HG03135 (cell line): ENCODE measurements at regions not wholly inside any gene's neighbourhood (a gene's known extent, or its start where the extent isn't known, plus 50 kb on each side); places are given as distances from the start of the nearest gene placed in this dataset.
A peak's percentile ranks its signal among the peaks of the same experiment; 100 is the strongest.
"Not testable (repeated sequence)": the region's sequence is repeated elsewhere in the genome, so short reads cannot be mapped to it uniquely, and the experiment has no call there.

Experiments used
- ATAC-seq: cut with Tn5 transposase; IDR thresholded peaks from one replicate; pipeline ENCODE4 v1.9.1; 2021; ENCODE audit warnings: mild to moderate bottlenecking, moderate library complexity; ENCODE audit not compliant: unreplicated experiment

GRCh38 chr1:4210043-4210442 is 310.0 kb upstream of the C1orf174 start:
- no peak for ATAC-seq

DNA sequence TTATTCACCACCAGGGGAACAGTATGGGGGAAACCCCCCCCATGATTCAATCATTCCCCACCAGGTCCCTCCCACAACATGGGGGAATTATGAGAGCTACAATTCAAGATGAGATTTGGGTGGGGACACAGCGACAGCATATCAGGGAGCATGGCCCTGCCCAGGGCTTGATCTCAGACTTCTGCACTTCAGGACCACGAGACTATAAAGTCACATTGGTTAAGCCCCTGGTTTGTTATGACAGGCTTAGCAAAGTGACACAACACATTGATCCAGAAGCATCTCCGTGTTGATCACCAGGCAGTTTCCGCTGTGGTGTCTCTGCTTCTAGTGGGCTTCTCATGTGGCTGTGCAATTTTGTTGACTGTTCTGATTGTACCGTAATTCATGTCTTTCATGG is 312.7 kb upstream of the C1orf174 start:
- ATAC-seq: no peak

- no peak for ATAC-seq
Measured at GRCh38 chr1:4213366-4213973, 313.4 kb upstream of the C1orf174 start.

- ATAC-seq: no peak
Measured at GRCh38 chr1:4214826-4215225, 314.8 kb upstream of the C1orf174 start.

GRCh38 chr1:4215391-4215790 is 315.3 kb upstream of the C1orf174 start:
- ATAC-seq: no peak

GRCh38 chr1:4216231-4216630 is 316.2 kb upstream of the C1orf174 start:
- no peak for ATAC-seq

- no peak for ATAC-seq
Measured at GRCh38 chr1:4218619-4219018, 318.5 kb upstream of the C1orf174 start.

- no peak for ATAC-seq
Measured at GRCh38 chr1:4219111-4219510, 319.0 kb upstream of the C1orf174 start.

GRCh38 chr1:4219826-4220225 is 319.8 kb upstream of the C1orf174 start:
- ATAC-seq: no peak

GRCh38 chr1:4220362-4220761 is 320.3 kb upstream of the C1orf174 start:
- no peak for ATAC-seq

GRCh38 chr1:4221107-4221506 is 321.0 kb upstream of the C1orf174 start:
- ATAC-seq: no peak

GRCh38 chr1:4224684-4225467 is 324.8 kb upstream of the C1orf174 start:
- ATAC-seq: no peak

- ATAC-seq: no peak
Measured at GRCh38 chr1:4227986-4228385, 327.9 kb upstream of the C1orf174 start.

DNA sequence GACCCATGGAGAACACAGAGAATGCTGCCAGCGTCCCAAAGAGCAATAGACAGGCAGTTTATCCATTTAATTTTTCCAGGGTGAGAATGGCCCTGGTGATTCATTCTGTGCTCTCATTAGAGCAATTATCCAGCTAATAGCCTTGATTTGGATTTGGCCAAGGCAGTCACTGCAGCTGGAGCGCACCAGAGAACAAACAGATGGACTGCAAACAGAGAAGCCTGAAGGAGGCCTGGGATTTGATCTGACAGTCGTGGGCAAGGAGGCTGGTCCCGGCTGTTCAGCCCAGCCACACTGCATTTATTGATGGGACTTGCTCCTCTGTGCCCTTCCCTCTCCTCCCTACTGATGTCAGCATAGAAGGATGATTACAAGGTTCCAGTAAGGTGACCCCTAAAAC is 353.9 kb upstream of the C1orf174 start:
- no peak for ATAC-seq

- no peak for ATAC-seq
Measured at GRCh38 chr1:4256351-4256750, 356.3 kb upstream of the C1orf174 start.

DNA sequence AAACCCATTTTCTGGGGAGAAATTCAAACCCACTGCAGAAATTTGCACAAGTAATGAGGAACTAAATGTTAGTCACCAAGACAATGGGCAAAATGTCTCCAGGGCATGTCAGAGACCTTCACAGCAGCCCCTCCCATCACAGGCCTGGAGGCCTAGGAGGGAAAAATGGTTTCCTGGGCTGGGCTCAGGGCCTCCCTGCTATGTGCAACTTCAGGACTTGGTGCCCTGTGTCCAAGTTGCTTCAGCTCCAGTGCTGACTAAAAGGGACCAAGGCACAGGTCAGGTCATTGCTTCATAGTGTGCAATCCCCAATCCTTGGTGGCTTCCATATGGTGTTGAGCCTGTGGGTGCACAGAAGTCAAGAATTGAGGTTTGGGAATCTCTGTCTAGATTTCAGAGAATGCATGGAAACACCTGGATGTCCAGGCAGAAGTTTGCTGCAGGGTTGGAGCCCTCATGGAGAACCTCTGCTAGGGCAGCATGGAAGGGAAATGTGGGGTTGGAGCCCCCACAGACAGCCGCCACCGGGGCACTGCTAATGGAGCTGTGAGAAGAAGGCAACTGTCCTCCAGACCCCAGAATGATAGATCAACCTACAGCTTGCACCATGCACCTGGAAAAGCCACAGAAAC is 358.2 kb upstream of the C1orf174 start:
- not testable (repeated sequence) for ATAC-seq

GRCh38 chr1:4261327-4261726 is 361.3 kb upstream of the C1orf174 start:
- no peak for ATAC-seq

GRCh38 chr1:4262665-4263064 is 362.6 kb upstream of the C1orf174 start:
- ATAC-seq: no peak

GRCh38 chr1:4263699-4264098 is 363.6 kb upstream of the C1orf174 start:
- no peak for ATAC-seq

DNA sequence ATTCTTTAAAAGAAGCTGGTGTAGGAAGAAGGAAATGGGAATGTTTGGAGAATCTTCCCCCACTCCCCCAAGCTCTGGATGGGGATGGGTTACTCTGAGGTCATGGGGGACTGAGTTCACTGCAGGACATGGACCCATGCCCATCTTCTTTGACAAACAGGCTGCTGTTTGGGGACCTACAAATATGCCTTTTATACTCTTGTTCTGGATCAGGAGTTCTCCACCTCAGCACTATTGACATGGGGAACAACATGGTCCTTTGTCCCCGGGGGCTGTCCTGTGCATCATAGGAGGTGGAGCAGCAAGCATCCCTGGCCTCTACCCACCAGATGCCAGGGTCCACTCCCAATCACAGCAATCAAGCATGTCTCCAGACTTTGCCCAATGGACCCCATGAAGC is 365.8 kb upstream of the C1orf174 start:
- ATAC-seq: no peak

GRCh38 chr1:4267381-4268261 is 367.5 kb upstream of the C1orf174 start:
- ATAC-seq: peak; percentile 93
